HG03066 (cell line): ENCODE measurements at regions not wholly inside any gene's neighbourhood (a gene's known extent, or its start where the extent isn't known, plus 50 kb on each side); places are given as distances from the start of the nearest gene placed in this dataset.

ENCODE experiments used
- ATAC-seq: cut with Tn5 transposase; IDR thresholded peaks from one replicate; pipeline ENCODE4 v1.9.1; 2021; ENCODE audit warnings: low read depth; ENCODE audit not compliant: unreplicated experiment

DNA sequence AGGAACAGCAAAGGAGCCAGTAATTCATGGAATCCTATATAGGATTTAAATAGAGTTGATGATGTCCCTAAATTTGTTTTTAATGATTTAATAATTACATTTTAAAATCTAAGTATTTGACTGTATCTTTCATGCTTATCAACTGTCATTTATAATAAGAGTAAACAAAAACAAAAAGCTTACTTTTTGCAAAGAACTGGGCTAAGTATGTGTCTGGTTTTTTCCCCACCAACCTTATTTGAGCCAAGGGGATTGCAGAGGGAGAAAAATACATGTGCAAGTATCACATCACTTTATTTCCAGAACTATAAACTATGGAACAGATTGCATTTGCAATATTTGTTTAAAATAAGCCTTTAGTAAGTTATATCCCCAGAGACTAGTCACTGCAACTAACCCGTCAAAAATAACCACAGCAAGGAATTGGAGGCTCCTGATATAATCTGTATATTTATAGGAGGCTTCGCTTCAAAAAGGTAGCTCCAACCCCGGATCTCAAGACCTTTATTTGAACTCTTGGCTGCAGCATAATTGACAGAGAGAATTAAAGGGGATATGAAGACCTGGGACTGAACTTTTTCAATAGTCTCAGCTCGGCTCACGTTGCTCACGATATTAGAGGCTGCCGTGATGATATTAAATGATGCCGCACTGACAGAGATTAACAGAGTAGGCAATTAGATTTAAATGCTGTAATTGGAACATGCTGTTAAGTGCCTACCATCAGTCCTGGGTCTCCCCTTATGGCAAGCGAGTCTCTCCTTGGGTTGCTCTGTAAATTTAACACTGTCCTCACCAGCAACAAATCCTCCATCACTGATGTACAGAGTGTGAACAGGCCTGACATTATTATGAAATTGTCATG, 329.1 kb upstream of the NFIA start:
- ATAC-seq, result no peak

GRCh38 chr1:60751306-60751705, 331.1 kb upstream of the NFIA start:
- no peak for ATAC-seq

- no peak for ATAC-seq
These were observed 335.0 kb upstream of the NFIA start for GRCh38 chr1:60747353-60747752.

DNA sequence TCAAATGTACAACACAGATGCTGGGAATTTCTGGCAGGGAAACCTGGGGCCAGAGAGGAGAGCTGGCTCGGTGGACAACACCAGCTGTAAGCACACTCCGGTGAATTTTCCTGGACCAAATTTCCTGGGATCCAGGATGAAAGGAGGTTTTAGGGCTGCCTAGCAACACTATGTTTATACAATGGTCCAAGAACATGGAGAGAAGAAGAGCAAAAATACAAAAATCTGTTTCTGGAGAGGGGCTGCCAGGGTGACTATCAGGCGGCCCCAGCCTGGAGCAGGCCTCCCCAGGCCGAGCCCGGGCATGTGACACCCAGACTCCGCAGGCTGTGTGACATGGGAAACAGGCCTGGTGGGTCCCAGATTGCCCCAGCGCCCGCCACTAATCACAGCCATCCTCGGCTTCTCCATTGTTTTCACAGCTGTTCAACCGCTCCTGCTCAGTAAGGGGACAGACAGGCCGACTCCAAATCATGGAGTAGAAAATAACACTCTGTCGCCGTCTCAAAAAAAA, 336.0 kb upstream of the NFIA start:
- no peak for ATAC-seq

DNA sequence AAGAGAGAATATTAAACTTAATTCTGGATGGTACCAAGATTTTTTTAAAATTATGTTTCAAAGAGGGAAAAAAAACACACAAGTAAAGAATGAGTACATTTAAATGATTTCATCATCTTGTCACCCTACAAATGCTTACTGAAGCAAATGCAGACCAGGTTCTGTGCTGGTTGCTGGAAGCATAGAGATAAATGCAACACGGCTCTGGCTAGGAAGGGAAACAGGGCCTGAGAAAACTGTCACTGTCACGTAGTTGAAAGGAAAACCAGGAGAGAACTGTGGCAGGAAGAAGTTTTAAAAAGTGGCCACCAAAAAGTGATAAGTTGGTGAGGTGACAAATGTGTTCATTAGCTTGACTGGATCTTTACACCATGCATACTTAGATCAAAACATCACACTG, 336.9 kb upstream of the NFIA start:
- no peak for ATAC-seq

GRCh38 chr1:60742339-60742738, 340.0 kb upstream of the NFIA start:
- no peak for ATAC-seq

DNA sequence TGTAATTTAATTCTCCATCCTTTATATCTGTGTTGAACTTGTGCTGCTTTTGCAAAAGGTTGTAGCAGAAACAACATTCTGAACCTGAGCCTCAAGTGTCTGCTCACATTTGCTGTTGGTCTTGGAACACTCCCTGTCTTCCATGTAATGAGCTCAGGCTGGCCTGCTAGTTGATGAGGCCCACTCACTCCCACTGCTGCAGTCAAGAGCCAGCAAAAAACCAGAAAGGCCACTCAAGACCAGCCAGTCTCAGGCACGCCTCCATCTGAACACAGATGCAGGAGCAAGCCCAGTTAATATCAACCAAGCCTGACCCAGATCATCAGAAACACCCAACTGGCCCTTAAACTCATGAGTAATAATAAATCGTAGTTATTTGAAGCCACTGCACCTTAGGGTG, 342.2 kb upstream of the NFIA start:
- no peak for ATAC-seq

DNA sequence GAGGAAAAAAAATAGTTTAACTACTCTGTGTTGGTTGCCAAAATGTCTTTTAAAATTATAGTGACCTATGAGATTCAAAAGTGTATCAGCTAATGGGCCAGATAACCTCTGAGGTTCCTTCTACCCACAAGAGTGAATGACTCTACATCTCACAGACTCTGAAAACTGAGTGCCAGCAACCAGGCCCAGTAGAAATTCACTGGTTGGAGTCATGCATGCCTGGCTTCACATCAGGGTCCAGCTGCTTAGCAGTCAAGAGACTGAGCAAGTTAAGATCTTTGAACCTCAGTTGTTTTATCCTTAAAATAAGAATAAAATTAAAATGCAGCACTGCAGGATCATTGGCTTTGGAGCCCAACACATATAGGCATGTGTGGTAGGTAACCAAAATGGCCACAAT, 342.6 kb upstream of the NFIA start:
- ATAC-seq, result no peak

- ATAC-seq, result no peak
These were observed 349.4 kb upstream of the NFIA start for GRCh38 chr1:60732977-60733401.

DNA sequence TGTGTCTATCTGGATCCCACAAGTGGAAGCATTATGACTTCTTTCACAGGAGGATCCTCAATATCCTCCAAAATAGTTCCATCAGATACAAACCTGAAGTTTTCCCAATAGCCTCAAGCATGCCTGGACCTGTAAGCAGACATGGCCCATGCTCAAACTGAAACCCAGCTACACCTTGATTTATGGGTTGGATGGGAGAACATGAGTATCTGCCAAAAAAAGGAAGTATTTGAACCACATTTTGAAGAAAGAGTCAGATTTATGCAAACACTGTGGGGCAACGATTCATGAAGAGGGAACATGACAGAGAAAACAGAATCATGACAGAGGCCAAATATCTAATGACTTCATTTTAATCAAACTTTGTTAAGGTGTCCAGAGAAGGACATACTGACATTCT, 351.0 kb upstream of the NFIA start:
- ATAC-seq, result no peak

GRCh38 chr1:60727552-60727951, 354.8 kb upstream of the NFIA start:
- ATAC-seq, result no peak

DNA sequence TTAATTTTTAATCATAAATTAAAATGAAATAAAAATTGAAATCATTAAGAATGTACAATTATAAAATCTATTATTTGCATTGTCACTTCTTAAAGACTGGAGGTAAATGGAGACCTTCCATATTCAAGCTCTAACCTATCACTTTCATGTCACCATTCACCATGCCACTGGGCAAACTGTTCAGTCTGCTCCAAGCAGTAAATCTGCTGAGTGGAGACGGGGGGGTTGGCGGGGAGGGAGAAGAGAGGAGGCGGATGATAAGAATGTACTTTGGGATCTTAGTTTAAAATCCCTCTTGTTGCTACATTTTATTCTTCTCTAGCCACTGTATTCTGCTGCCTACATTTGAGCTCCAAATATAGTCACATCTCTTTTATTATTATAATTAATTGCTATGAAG, 365.9 kb upstream of the NFIA start:
- ATAC-seq, result no peak

- ATAC-seq, result no peak
These were observed 366.4 kb upstream of the NFIA start for GRCh38 chr1:60715970-60716369.

DNA sequence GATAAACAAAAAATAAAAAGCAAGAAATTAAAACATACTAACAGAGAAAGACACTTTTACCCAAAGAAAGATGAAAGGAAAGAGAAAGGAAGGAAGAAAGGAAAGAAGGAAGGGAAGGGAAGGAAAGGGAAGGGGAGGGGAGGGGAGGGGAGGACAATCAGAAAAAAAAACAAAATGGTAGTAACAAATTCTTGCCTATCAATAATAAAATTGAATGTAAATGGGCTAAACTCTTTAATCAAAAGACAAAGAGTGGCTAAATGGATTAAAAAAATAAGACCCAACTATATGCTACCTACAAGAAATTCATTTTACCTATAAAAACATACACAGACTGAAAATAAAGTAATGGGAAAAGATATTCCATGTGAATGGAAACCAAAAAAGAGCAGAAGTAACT, 372.9 kb upstream of the NFIA start:
- ATAC-seq, result no peak

GRCh38 chr1:60705026-60705425, 377.3 kb upstream of the NFIA start:
- ATAC-seq, result no peak

- ATAC-seq, result no peak
These were observed 379.2 kb upstream of the NFIA start for GRCh38 chr1:60703155-60703554.

GRCh38 chr1:60699325-60699724, 383.0 kb upstream of the NFIA start:
- ATAC-seq, result no peak

GRCh38 chr1:60697204-60697994, 385.0 kb upstream of the NFIA start:
- no peak for ATAC-seq

DNA sequence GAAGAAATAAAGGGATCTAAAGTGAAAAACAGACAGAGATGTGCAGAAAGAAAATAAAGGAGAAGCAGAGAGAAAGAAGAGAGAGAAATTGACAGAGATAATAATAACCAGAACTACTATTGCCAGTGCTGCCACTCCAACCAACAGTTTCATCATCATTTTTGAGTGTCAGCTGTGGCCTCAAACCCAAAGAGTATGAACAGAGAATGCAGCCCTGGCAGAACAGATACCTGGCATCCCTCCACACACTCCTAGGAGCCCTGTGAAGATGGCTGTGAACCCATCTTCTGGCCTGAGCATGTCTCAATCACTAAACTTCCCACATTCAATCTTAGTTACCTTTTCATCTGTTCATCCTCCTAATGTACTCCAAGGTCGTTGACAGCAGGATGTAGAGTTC, 385.8 kb upstream of the NFIA start:
- no peak for ATAC-seq

- no peak for ATAC-seq
These were observed 386.6 kb upstream of the NFIA start for GRCh38 chr1:60695716-60696171.

DNA sequence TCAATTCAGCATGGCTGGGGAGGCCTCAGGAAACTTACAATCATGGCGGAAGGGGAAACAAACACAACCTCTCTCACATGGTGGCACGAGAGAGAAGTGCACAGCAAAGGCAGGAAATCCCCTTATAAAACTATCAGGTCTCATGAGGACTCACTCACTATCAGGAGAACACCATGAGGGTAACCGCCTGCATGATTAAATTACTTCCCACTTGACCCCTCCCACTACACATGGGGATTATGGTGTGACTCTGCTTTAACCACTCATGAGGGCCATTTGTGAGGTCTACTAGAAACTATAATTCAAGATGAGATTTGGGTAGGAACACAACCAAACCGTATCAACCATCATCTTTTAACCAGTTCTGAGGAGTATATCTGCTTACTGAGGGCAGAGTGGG, 387.4 kb upstream of the NFIA start:
- ATAC-seq, result no peak

GRCh38 chr1:60692031-60692430, 390.3 kb upstream of the NFIA start:
- ATAC-seq, result no peak
